Right lobe of liver (tissue), 4 donors: ENCODE measurements at regions not wholly inside any gene's neighbourhood (a gene's known extent, or its start where the extent isn't known, plus 50 kb on each side); places are given as distances from the start of the nearest gene placed in this dataset.

ENCODE experiments used
- POLR2A ChIP-seq: fragments of 450-650 bp; IDR thresholded peaks from one replicate; pipeline ENCODE4 v1.6.1; 2017; ENCODE audit warnings: antibody characterized with exemption, mild to moderate bottlenecking
- TF ChIP-seq, protein P1 (sequence below), 4 donors: fragments of 200-600 bp in 3 of 4; fragments of 450-650 bp in 1 of 4; IDR thresholded peaks; one replicate each; pipeline versions ENCODE4 v1.5.1 to v1.8.0; 2016 to 2022; ENCODE audit warnings: antibody characterized with exemption in 4 of 4, mild to moderate bottlenecking in 2 of 4
- donor health status: DM: no; HTN: no; CAD: no.
- donor health status: DM: no; HTN: no; CAD: no.
- donor health status: DM: no; HTN: yes; CAD: no.

DNA sequence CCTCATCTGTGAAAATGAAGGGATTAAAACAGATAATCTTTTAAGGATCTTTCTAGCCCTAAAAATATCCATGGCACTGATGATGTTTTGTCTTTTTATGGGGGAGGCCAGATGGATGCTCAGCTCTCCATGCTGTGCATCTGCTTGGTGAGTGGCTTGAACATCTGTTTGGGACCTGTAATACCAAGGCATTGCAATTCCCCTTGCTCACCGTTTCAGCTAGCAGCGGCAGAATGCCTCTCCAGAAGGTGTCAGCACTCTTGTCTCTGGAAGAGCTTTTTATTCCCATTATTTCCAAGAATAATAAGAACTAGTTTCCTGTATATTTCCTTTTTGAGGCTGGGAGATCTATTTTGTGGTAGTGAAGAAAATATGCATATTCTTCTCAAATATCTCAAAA lies 151.9 kb upstream of the ANK2 start:
- TF ChIP-seq, protein P1, sequence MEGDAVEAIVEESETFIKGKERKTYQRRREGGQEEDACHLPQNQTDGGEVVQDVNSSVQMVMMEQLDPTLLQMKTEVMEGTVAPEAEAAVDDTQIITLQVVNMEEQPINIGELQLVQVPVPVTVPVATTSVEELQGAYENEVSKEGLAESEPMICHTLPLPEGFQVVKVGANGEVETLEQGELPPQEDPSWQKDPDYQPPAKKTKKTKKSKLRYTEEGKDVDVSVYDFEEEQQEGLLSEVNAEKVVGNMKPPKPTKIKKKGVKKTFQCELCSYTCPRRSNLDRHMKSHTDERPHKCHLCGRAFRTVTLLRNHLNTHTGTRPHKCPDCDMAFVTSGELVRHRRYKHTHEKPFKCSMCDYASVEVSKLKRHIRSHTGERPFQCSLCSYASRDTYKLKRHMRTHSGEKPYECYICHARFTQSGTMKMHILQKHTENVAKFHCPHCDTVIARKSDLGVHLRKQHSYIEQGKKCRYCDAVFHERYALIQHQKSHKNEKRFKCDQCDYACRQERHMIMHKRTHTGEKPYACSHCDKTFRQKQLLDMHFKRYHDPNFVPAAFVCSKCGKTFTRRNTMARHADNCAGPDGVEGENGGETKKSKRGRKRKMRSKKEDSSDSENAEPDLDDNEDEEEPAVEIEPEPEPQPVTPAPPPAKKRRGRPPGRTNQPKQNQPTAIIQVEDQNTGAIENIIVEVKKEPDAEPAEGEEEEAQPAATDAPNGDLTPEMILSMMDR (IDR thresholded peaks at IDR 0.05), result no peak
- TF ChIP-seq POLR2A, result no peak
